A673 (cell line): ENCODE measurements at regions not wholly inside any gene's neighbourhood (a gene's known extent, or its start where the extent isn't known, plus 50 kb on each side); places are given as distances from the start of the nearest gene placed in this dataset.

Experiments used
- EZH2 ChIP-seq: fragments of 200-600 bp; sonication (generic); IDR thresholded peaks from 2 replicates; pipeline ENCODE4 v1.6.1; 2017; ENCODE audit warnings: borderline replicate concordance, low read depth, mild to moderate bottlenecking, mixed read lengths, antibody characterized with exemption, low read length; ENCODE audit not compliant: poor library complexity, severe bottlenecking
- TF ChIP-seq, protein P1 (sequence below): fragments of 300-800, 200-600 bp; sonication (generic); conservative IDR thresholded peaks from 2 replicates; pipeline ENCODE4 v1.5.1; 2017; ENCODE audit warnings: low read depth, mild to moderate bottlenecking, antibody characterized with exemption, low read length, moderate library complexity, mixed read lengths

DNA sequence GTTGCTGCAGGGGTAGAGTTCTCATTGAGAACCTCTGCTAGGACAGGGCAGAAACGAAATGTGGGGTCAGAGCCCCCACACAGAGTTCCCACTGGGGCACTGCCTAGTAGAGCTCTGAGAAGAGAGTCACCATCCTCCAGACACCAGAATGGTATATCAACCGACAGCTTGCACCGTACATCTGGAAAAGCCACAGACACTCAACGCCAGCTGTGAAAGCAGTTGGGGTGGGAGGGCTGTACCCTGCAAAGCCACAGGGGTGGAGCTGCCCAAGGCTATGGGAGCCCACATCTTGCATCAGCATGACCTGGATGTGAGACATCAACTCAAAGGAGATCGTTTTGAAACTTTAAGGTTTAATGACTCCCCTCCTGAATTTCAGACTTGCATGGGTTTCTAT is 284.0 kb upstream of the DEPDC1 start:
- TF ChIP-seq, protein P1, sequence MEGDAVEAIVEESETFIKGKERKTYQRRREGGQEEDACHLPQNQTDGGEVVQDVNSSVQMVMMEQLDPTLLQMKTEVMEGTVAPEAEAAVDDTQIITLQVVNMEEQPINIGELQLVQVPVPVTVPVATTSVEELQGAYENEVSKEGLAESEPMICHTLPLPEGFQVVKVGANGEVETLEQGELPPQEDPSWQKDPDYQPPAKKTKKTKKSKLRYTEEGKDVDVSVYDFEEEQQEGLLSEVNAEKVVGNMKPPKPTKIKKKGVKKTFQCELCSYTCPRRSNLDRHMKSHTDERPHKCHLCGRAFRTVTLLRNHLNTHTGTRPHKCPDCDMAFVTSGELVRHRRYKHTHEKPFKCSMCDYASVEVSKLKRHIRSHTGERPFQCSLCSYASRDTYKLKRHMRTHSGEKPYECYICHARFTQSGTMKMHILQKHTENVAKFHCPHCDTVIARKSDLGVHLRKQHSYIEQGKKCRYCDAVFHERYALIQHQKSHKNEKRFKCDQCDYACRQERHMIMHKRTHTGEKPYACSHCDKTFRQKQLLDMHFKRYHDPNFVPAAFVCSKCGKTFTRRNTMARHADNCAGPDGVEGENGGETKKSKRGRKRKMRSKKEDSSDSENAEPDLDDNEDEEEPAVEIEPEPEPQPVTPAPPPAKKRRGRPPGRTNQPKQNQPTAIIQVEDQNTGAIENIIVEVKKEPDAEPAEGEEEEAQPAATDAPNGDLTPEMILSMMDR: no peak
- TF ChIP-seq EZH2: no peak
